ENCODE measurements at regions not wholly inside any gene's neighbourhood (a gene's known extent, or its start where the extent isn't known, plus 50 kb on each side); places are given as distances from the start of the nearest gene placed in this dataset.
"Not testable (repeated sequence)": the region's sequence is repeated elsewhere in the genome, so short reads cannot be mapped to it uniquely, and the experiment has no call there.

- peaks cover 0 to 5% of the 10 kb centered on the region in 2 experiments for H3K9me3 ChIP-seq (ENCODE audit: control insufficient read depth in 2 of 2, low read length in 2 of 2)
- no peaks in the 10 kb centered on the region for H3K4me1 ChIP-seq (ENCODE audit: control insufficient read depth, insufficient read depth, low read length, poor library complexity, severe bottlenecking)
- Mint-ChIP-seq H3K4me3 (no peak overlapping the region), H3K27me3 (no peaks in the 10 kb centered on the region), H3K27ac (no peak overlapping the region), H3K36me3 (no peaks in the 10 kb centered on the region), H3K4me1 (no peaks in the 10 kb centered on the region), H3K9me3 (peaks cover 5 to 13% (median 9%) of the 10 kb centered on the region in 7 donors)
- ATAC-seq (ENCODE audit: low read depth in 2 of 2), result no peak
- no peak for DNase-seq
- H3K36me3 ChIP-seq (ENCODE audit: control insufficient read depth, insufficient read depth, low read length), result no peaks in the 10 kb centered on the region
- H3K27me3 ChIP-seq (ENCODE audit: control insufficient read depth, insufficient read depth, low read length), result no peaks in the 10 kb centered on the region
- H3K4me3 ChIP-seq (ENCODE audit: low read depth, low read length), result no peak overlapping the region
- H3K27ac ChIP-seq (ENCODE audit: insufficient read depth, low read length, poor library complexity, severe bottlenecking), result no peak overlapping the region
Measured at GRCh38 chr12:87001102-87001501, 744.9 kb upstream of the MGAT4C start.

GRCh38 chr12:86985298-86985697 is 729.1 kb upstream of the MGAT4C start:
- peaks cover 0 to 2% of the 10 kb centered on the region in 2 experiments for H3K9me3 ChIP-seq (ENCODE audit: control insufficient read depth in 2 of 2, low read length in 2 of 2)
- Mint-ChIP-seq H3K4me1 (no peaks in the 10 kb centered on the region), H3K27ac (no peak overlapping the region), H3K27me3 (no peaks in the 10 kb centered on the region), H3K9me3 (peaks cover 0 to 8% (median 3%) of the 10 kb centered on the region in 7 donors), H3K36me3 (no peaks in the 10 kb centered on the region), H3K4me3 (no peak overlapping the region)
- ATAC-seq (ENCODE audit: low read depth in 2 of 2) (no peak), DNase-seq (no peak)
- no peak overlapping the region for H3K4me3 ChIP-seq (ENCODE audit: low read depth, low read length)
- no peak overlapping the region for H3K27ac ChIP-seq (ENCODE audit: insufficient read depth, low read length, poor library complexity, severe bottlenecking)
- no peaks in the 10 kb centered on the region for H3K36me3 ChIP-seq (ENCODE audit: control insufficient read depth, insufficient read depth, low read length)
- no peaks in the 10 kb centered on the region for H3K27me3 ChIP-seq (ENCODE audit: control insufficient read depth, insufficient read depth, low read length)
- no peaks in the 10 kb centered on the region for H3K4me1 ChIP-seq (ENCODE audit: control insufficient read depth, insufficient read depth, low read length, poor library complexity, severe bottlenecking)

GRCh38 chr12:86970595-86970994 is 714.4 kb upstream of the MGAT4C start:
- not testable (repeated sequence) for H3K27me3 Mint-ChIP-seq; H3K36me3 ChIP-seq (ENCODE audit: control insufficient read depth, insufficient read depth, low read length); H3K4me3 Mint-ChIP-seq; H3K36me3 Mint-ChIP-seq; H3K9me3 ChIP-seq (ENCODE audit: control insufficient read depth in 2 of 2, low read length in 2 of 2); H3K4me3 ChIP-seq (ENCODE audit: low read depth, low read length); H3K27ac Mint-ChIP-seq; DNase-seq; H3K27me3 ChIP-seq (ENCODE audit: control insufficient read depth, insufficient read depth, low read length); H3K4me1 Mint-ChIP-seq; ATAC-seq (ENCODE audit: low read depth in 2 of 2); H3K4me1 ChIP-seq (ENCODE audit: control insufficient read depth, insufficient read depth, low read length, poor library complexity, severe bottlenecking); H3K27ac ChIP-seq (ENCODE audit: insufficient read depth, low read length, poor library complexity, severe bottlenecking)
- H3K9me3 Mint-ChIP-seq, result peaks cover 2 to 22% (median 9%) of the 10 kb centered on the region in 7 donors

GRCh38 chr12:86959766-86960458 is 703.7 kb upstream of the MGAT4C start:
- H3K4me1 Mint-ChIP-seq, result no peaks in the 10 kb centered on the region
- H3K9me3 Mint-ChIP-seq, result peaks cover 5 to 12% (median 8%) of the 10 kb centered on the region in 7 donors
- no peaks in the 10 kb centered on the region for H3K36me3 Mint-ChIP-seq
- ATAC-seq (ENCODE audit: low read depth in 2 of 2), result no peak
- no peak for DNase-seq
- no peaks in the 10 kb centered on the region for H3K36me3 ChIP-seq (ENCODE audit: control insufficient read depth, insufficient read depth, low read length)
- no peaks in the 10 kb centered on the region for H3K27me3 ChIP-seq (ENCODE audit: control insufficient read depth, insufficient read depth, low read length)
- H3K9me3 ChIP-seq (ENCODE audit: control insufficient read depth in 2 of 2, low read length in 2 of 2), result peaks cover 0 to 10% of the 10 kb centered on the region in 2 experiments
- H3K4me3 Mint-ChIP-seq, result peak overlapping the region in 1 of 4 donors; percentile 28
- H3K4me3 ChIP-seq (ENCODE audit: low read depth, low read length), result no peak overlapping the region
- H3K27ac ChIP-seq (ENCODE audit: insufficient read depth, low read length, poor library complexity, severe bottlenecking), result no peak overlapping the region
- no peak overlapping the region for H3K27ac Mint-ChIP-seq
- H3K4me1 ChIP-seq (ENCODE audit: control insufficient read depth, insufficient read depth, low read length, poor library complexity, severe bottlenecking), result no peaks in the 10 kb centered on the region
- no peaks in the 10 kb centered on the region for H3K27me3 Mint-ChIP-seq

- H3K27me3 Mint-ChIP-seq, result no peaks in the 10 kb centered on the region
- Histone ChIP-seq H3K4me1 (ENCODE audit: control insufficient read depth, insufficient read depth, low read length, poor library complexity, severe bottlenecking) (no peaks in the 10 kb centered on the region), H3K9me3 (ENCODE audit: control insufficient read depth in 2 of 2, low read length in 2 of 2) (no peaks in the 10 kb centered on the region), H3K27ac (ENCODE audit: insufficient read depth, low read length, poor library complexity, severe bottlenecking) (no peak overlapping the region), H3K36me3 (ENCODE audit: control insufficient read depth, insufficient read depth, low read length) (no peaks in the 10 kb centered on the region), H3K4me3 (ENCODE audit: low read depth, low read length) (no peak overlapping the region), H3K27me3 (ENCODE audit: control insufficient read depth, insufficient read depth, low read length) (no peaks in the 10 kb centered on the region)
- H3K4me1 Mint-ChIP-seq, result no peaks in the 10 kb centered on the region
- H3K4me3 Mint-ChIP-seq, result no peak overlapping the region
- H3K36me3 Mint-ChIP-seq, result no peaks in the 10 kb centered on the region
- no peak for DNase-seq
- ATAC-seq (ENCODE audit: low read depth in 2 of 2), result no peak
- peaks cover 1 to 14% (median 6%) of the 10 kb centered on the region in 7 donors for H3K9me3 Mint-ChIP-seq
- no peak overlapping the region for H3K27ac Mint-ChIP-seq
Measured at GRCh38 chr12:86950444-86950843, 694.3 kb upstream of the MGAT4C start.

- H3K36me3 Mint-ChIP-seq, result no peaks in the 10 kb centered on the region
- no peak for DNase-seq
- no peak overlapping the region for H3K27ac Mint-ChIP-seq
- no peak for ATAC-seq (ENCODE audit: low read depth in 2 of 2)
- H3K4me1 Mint-ChIP-seq, result no peaks in the 10 kb centered on the region
- no peak overlapping the region for H3K4me3 Mint-ChIP-seq
- H3K9me3 ChIP-seq (ENCODE audit: control insufficient read depth in 2 of 2, low read length in 2 of 2), result no peaks in the 10 kb centered on the region
- H3K4me3 ChIP-seq (ENCODE audit: low read depth, low read length), result no peak overlapping the region
- no peaks in the 10 kb centered on the region for H3K27me3 ChIP-seq (ENCODE audit: control insufficient read depth, insufficient read depth, low read length)
- H3K9me3 Mint-ChIP-seq, result peaks cover 1 to 14% (median 5%) of the 10 kb centered on the region in 7 donors
- H3K27ac ChIP-seq (ENCODE audit: insufficient read depth, low read length, poor library complexity, severe bottlenecking), result no peak overlapping the region
- no peaks in the 10 kb centered on the region for H3K27me3 Mint-ChIP-seq
- H3K4me1 ChIP-seq (ENCODE audit: control insufficient read depth, insufficient read depth, low read length, poor library complexity, severe bottlenecking), result no peaks in the 10 kb centered on the region
- no peaks in the 10 kb centered on the region for H3K36me3 ChIP-seq (ENCODE audit: control insufficient read depth, insufficient read depth, low read length)
Measured at GRCh38 chr12:86950043-86950442, 693.9 kb upstream of the MGAT4C start.

GRCh38 chr12:86948851-86949250 is 692.7 kb upstream of the MGAT4C start:
- Mint-ChIP-seq H3K27me3 (no peaks in the 10 kb centered on the region), H3K36me3 (no peaks in the 10 kb centered on the region), H3K9me3 (peaks cover 0 to 8% (median 5%) of the 10 kb centered on the region in 7 donors), H3K27ac (no peak overlapping the region), H3K4me1 (no peaks in the 10 kb centered on the region), H3K4me3 (no peak overlapping the region)
- Histone ChIP-seq H3K4me1 (ENCODE audit: control insufficient read depth, insufficient read depth, low read length, poor library complexity, severe bottlenecking) (no peaks in the 10 kb centered on the region), H3K9me3 (ENCODE audit: control insufficient read depth in 2 of 2, low read length in 2 of 2) (no peaks in the 10 kb centered on the region), H3K36me3 (ENCODE audit: control insufficient read depth, insufficient read depth, low read length) (no peaks in the 10 kb centered on the region), H3K4me3 (ENCODE audit: low read depth, low read length) (no peak overlapping the region), H3K27me3 (ENCODE audit: control insufficient read depth, insufficient read depth, low read length) (no peaks in the 10 kb centered on the region), H3K27ac (ENCODE audit: insufficient read depth, low read length, poor library complexity, severe bottlenecking) (no peak overlapping the region)
- DNase-seq (no peak), ATAC-seq (ENCODE audit: low read depth in 2 of 2) (no peak)

- Mint-ChIP-seq H3K27ac (no peak overlapping the region), H3K27me3 (no peaks in the 10 kb centered on the region), H3K4me3 (no peak overlapping the region), H3K36me3 (no peaks in the 10 kb centered on the region), H3K4me1 (no peaks in the 10 kb centered on the region), H3K9me3 (peaks cover 0 to 29% (median 9%) of the 10 kb centered on the region in 7 donors)
- no peaks in the 10 kb centered on the region for H3K36me3 ChIP-seq (ENCODE audit: control insufficient read depth, insufficient read depth, low read length)
- no peak for DNase-seq
- no peak overlapping the region for H3K27ac ChIP-seq (ENCODE audit: insufficient read depth, low read length, poor library complexity, severe bottlenecking)
- no peak for ATAC-seq (ENCODE audit: low read depth in 2 of 2)
- H3K9me3 ChIP-seq (ENCODE audit: control insufficient read depth in 2 of 2, low read length in 2 of 2), result no peaks in the 10 kb centered on the region
- no peaks in the 10 kb centered on the region for H3K27me3 ChIP-seq (ENCODE audit: control insufficient read depth, insufficient read depth, low read length)
- H3K4me3 ChIP-seq (ENCODE audit: low read depth, low read length), result no peak overlapping the region
- H3K4me1 ChIP-seq (ENCODE audit: control insufficient read depth, insufficient read depth, low read length, poor library complexity, severe bottlenecking), result no peaks in the 10 kb centered on the region
Measured at GRCh38 chr12:86945685-86946196, 689.5 kb upstream of the MGAT4C start.
